SK-N-MC (cell line): ENCODE measurements at regions not wholly inside any gene's neighbourhood (a gene's known extent, or its start where the extent isn't known, plus 50 kb on each side); places are given as distances from the start of the nearest gene placed in this dataset.

ENCODE experiments used
- EZH2 ChIP-seq: fragments of 200-600 bp; sonication (generic); IDR thresholded peaks from one replicate; pipeline ENCODE4 v1.6.1; 2017; ENCODE audit warnings: antibody characterized with exemption
- FOXP2 ChIP-seq: optimal IDR thresholded peaks from 2 replicates; pipeline ENCODE3; 2011; ENCODE audit warnings: mild to moderate bottlenecking, moderate library complexity; ENCODE audit not compliant: insufficient read depth; ENCODE audit errors: extremely low read length, control extremely low read depth

- no peak for TF ChIP-seq FOXP2
- TF ChIP-seq EZH2: no peak
These were observed 156.6 kb upstream of the LYZL2 start for GRCh38 chr10:30786131-30786530.
